Smooth muscle cell (in vitro differentiated cells): ENCODE measurements at regions not wholly inside any gene's neighbourhood (a gene's known extent, or its start where the extent isn't known, plus 50 kb on each side); places are given as distances from the start of the nearest gene placed in this dataset.

Experiments
- DNase-seq: peaks from one replicate; lab custom pipeline; 2025; ENCODE audit not compliant: unreplicated experiment; lab: John Stamatoyannopoulos, UW
- H2AFZ ChIP-seq: fragments of 200-600 bp; sonication (generic); 2 replicates; pipeline ENCODE4 v1.6.0; 2016; ENCODE audit warnings: antibody characterized with exemption, low read depth, mild to moderate bottlenecking
- H3F3A ChIP-seq: fragments of 200-600 bp; sonication (generic); 2 replicates; pipeline ENCODE4 v1.6.0; 2017; ENCODE audit warnings: antibody characterized with exemption, low read depth
- H3K27ac ChIP-seq: fragments of 200-600 bp; sonication (generic); 2 replicates; pipeline ENCODE4 v1.5.1; 2016; ENCODE audit warnings: low read depth, mild to moderate bottlenecking
- H3K27me3 ChIP-seq: fragments of 200-600 bp; sonication (generic); 2 replicates; pipeline ENCODE4 v1.6.1; 2016; ENCODE audit warnings: low read depth, mild to moderate bottlenecking
- H3K36me3 ChIP-seq: fragments of 200-600 bp; sonication (generic); 2 replicates; pipeline ENCODE4 v1.5.1; 2016; ENCODE audit warnings: low read depth
- H3K4me1 ChIP-seq: fragments of 200-600 bp; sonication (generic); 2 replicates; pipeline ENCODE4 v1.5.1; 2016; ENCODE audit warnings: low read depth
- H3K4me2 ChIP-seq: fragments of 200-600 bp; sonication (generic); 2 replicates; pipeline ENCODE4 v1.6.0; 2016; ENCODE audit warnings: mild to moderate bottlenecking
- H3K4me3 ChIP-seq: fragments of 200-600 bp; sonication (generic); 2 replicates; pipeline ENCODE4 v1.5.1; 2016; ENCODE audit warnings: mild to moderate bottlenecking
- H3K79me2 ChIP-seq: fragments of 200-600 bp; sonication (generic); 2 replicates; pipeline ENCODE4 v1.6.0; 2016; ENCODE audit warnings: low read depth, mild to moderate bottlenecking
- H3K9ac ChIP-seq: fragments of 200-600 bp; sonication (generic); 2 replicates; pipeline ENCODE4 v1.6.0; 2016; ENCODE audit warnings: low read depth
- H3K9me3 ChIP-seq: fragments of 200-600 bp; sonication (generic); replicated peaks from 2 replicates; pipeline ENCODE4 v1.5.1; 2016; ENCODE audit warnings: low read depth
- H4K20me1 ChIP-seq: fragments of 200-600 bp; sonication (generic); 2 replicates; pipeline ENCODE4 v1.6.0; 2016; ENCODE audit warnings: low read depth
- WGBS: methylation state at CpG from one replicate; pipeline ENCODE4 v1.1.7; 2016; ENCODE audit warnings: low lambda C conversion rate; 5-methylcytosine and 5-hydroxymethylcytosine counted together
- TF ChIP-seq, protein P1 (sequence below): fragments of 200-600 bp; sonication (generic); IDR thresholded peaks from 2 replicates; pipeline ENCODE4 v1.5.1; 2017; ENCODE audit warnings: borderline replicate concordance, mild to moderate bottlenecking, antibody characterized with exemption; ENCODE audit not compliant: insufficient read depth, poor library complexity, severe bottlenecking

DNA sequence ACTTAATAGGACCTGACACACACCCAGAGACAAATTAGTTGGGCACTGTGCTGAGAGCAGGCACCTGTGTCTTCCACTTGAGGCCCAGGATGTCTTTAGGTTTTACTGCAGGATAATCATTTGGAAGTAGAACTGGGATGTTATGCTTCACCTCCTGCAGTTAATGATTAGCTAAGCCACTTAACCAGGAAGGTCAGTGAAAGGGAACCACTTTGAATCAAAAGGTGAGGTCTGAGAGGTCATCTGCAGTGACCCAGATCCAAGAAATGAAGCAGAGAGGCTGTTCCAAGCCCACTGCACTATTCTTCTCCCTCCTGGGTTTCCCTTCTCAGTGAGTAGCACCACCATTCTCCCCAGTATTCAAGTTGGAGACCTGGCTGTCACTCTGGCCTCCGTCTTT lies 110.5 kb downstream of the SNX18 start:
- Histone ChIP-seq H3K9ac (no peak overlapping the region), H3K27ac (no peak overlapping the region), H3K79me2 (no peaks in the 10 kb centered on the region), H3K4me2 (no peak overlapping the region), H3K36me3 (peaks cover 2% of the 10 kb centered on the region), H3F3A (no peaks in the 10 kb centered on the region), H3K4me1 (no peaks in the 10 kb centered on the region), H4K20me1 (no peaks in the 10 kb centered on the region), H3K9me3 (peaks cover 8% of the 10 kb centered on the region), H2AFZ (no peak overlapping the region), H3K27me3 (no peaks in the 10 kb centered on the region), H3K4me3 (no peak overlapping the region)
- WGBS = 94% methylated on average over 1 of the region's 1 CpG
- TF ChIP-seq, protein P1, sequence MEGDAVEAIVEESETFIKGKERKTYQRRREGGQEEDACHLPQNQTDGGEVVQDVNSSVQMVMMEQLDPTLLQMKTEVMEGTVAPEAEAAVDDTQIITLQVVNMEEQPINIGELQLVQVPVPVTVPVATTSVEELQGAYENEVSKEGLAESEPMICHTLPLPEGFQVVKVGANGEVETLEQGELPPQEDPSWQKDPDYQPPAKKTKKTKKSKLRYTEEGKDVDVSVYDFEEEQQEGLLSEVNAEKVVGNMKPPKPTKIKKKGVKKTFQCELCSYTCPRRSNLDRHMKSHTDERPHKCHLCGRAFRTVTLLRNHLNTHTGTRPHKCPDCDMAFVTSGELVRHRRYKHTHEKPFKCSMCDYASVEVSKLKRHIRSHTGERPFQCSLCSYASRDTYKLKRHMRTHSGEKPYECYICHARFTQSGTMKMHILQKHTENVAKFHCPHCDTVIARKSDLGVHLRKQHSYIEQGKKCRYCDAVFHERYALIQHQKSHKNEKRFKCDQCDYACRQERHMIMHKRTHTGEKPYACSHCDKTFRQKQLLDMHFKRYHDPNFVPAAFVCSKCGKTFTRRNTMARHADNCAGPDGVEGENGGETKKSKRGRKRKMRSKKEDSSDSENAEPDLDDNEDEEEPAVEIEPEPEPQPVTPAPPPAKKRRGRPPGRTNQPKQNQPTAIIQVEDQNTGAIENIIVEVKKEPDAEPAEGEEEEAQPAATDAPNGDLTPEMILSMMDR = no peak
- no peak for DNase-seq

DNA sequence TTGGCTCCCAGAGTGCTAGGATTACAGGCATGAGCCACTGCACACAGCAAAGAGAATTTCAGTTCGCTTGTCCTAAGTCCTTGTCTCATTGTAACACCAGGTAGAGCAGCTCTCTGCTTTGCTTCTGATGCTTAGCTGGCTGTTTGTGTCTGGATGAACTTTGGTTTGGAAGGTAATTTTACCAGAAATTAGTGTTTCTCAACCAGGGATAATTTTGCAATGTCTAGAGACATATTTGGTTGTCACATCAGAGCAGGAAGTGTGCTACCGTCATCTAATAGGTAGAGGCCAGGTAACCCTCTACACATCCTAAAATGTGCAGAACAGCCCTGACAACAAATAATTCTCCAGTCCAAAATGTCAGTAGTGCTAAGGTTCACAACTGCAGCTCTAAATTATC lies 108.8 kb downstream of the SNX18 start:
- Histone ChIP-seq H3K4me2 (no peak overlapping the region), H3F3A (no peaks in the 10 kb centered on the region), H3K4me3 (no peak overlapping the region), H3K9ac (no peak overlapping the region), H3K27ac (no peak overlapping the region), H3K4me1 (no peaks in the 10 kb centered on the region), H2AFZ (no peak overlapping the region), H3K9me3 (peaks cover 8% of the 10 kb centered on the region), H3K79me2 (no peaks in the 10 kb centered on the region), H3K27me3 (no peaks in the 10 kb centered on the region), H4K20me1 (no peaks in the 10 kb centered on the region), H3K36me3 (peaks cover 2% of the 10 kb centered on the region)
- DNase-seq = no peak
- TF ChIP-seq, protein P1 = no peak
- WGBS = 91% methylated on average over 2 of the region's 2 CpGs

DNA sequence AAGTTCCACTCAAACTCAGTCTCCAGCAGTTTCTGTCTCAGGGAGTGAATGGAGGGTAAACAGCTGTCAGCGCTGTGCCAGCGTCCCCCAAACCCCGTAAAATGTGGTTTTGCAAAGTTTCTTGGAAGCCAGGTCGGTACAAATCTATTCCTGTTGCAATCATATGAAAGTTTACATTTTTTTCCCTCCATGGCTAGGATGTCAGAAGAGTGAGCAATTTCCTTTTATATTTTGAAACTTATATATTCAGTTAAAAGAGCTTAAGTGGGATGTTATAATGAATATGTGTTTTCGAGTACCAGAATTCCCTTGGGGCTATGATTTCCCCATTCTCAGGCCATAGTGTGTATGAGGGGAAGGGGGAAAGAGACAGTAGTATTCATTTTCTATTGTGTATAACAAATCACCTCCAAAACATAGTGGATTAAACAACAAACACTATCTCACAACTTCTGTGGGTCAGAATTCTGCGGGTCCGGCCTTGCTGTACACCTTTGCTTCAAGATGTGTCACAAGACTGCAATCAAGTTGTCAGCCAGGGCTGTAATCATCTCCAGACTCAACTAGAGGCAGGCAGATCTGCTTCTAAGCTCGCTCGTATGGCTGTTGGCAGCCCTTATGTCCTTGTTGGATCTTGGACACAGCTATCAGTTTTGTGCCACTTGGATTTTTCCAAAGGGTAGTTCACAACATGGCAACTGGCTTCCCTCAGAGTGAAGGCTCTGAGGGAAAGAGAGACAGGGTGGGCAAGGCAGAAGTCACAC lies 107.4 kb downstream of the SNX18 start:
- H3K4me3 ChIP-seq = no peak overlapping the region
- H3K9me3 ChIP-seq = peaks cover 8% of the 10 kb centered on the region
- H3K4me1 ChIP-seq = no peaks in the 10 kb centered on the region
- no peaks in the 10 kb centered on the region for H3K27me3 ChIP-seq
- WGBS = 49% methylated on average over 9 of the region's 9 CpGs
- H3K79me2 ChIP-seq = no peaks in the 10 kb centered on the region
- H3K36me3 ChIP-seq = peaks cover 2% of the 10 kb centered on the region
- H3K9ac ChIP-seq = no peak overlapping the region
- TF ChIP-seq, protein P1 = no peak
- no peaks in the 10 kb centered on the region for H4K20me1 ChIP-seq
- H3F3A ChIP-seq = no peaks in the 10 kb centered on the region
- H3K4me2 ChIP-seq = peak overlapping the region; percentile 17
- H2AFZ ChIP-seq = no peak overlapping the region
- DNase-seq = no peak
- no peak overlapping the region for H3K27ac ChIP-seq

DNA sequence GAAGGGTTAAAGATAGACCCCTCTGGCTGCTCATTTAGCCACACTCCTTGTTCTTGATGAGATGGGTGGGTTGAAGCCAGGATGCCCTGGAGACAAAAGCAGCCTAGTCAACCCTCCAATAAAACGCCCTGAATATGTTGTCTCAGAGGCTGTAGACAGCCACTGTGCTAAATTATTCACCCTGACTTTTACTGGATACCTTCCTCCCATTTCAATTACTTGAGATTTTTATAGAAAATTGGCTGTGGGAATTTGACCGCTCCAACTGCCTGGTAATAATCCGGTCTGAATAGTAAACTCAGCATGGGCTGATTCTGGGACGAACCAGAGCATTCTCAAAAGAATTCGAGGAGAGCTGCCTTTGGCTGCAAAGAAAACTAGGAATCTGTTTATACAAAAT lies 104.2 kb downstream of the SNX18 start:
- Histone ChIP-seq H3K79me2 (no peaks in the 10 kb centered on the region), H3F3A (no peaks in the 10 kb centered on the region), H3K4me3 (no peak overlapping the region), H3K27ac (no peak overlapping the region), H4K20me1 (no peaks in the 10 kb centered on the region), H3K4me1 (no peaks in the 10 kb centered on the region), H3K27me3 (no peaks in the 10 kb centered on the region), H3K36me3 (no peaks in the 10 kb centered on the region), H2AFZ (no peak overlapping the region), H3K9ac (no peak overlapping the region), H3K4me2 (no peak overlapping the region), H3K9me3 (no peaks in the 10 kb centered on the region)
- DNase-seq = no peak
- TF ChIP-seq, protein P1 = no peak
- 88% methylated on average over 5 of the region's 5 CpGs for WGBS
